ENCODE measurements at regions not wholly inside any gene's neighbourhood (a gene's known extent, or its start where the extent isn't known, plus 50 kb on each side); places are given as distances from the start of the nearest gene placed in this dataset.
"Not testable (repeated sequence)": the region's sequence is repeated elsewhere in the genome, so short reads cannot be mapped to it uniquely, and the experiment has no call there.

DNA sequence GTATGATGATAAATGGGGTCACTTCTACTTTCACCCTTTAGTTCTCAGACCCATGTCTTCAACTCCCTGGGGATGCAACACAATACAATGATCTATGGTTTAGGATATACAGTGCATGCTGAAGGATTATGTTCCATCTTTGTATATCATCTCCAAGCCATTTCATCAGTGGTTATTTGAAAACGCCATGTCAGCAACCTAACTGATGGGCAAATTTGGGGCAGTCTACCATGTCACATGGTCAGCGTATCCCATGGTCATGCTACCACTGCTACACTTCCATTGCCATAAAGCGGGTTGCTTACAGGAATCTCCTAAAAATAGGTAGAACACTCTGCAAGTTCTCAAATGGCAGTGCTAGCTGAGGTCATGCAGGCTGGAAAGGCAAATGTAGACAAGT is 236.5 kb upstream of the ISX start:
- H3K27me3 ChIP-seq (ENCODE audit: control insufficient read depth in 4 of 4, insufficient read depth in 4 of 4, low read length in 3 of 4): no peaks in the 10 kb centered on the region
- H3K36me3 ChIP-seq (ENCODE audit: control insufficient read depth in 4 of 4, insufficient read depth in 3 of 4, low read depth in 1 of 4, low read length in 3 of 4): no peaks in the 10 kb centered on the region
- H3K4me3 ChIP-seq (ENCODE audit: low read depth in 1 of 3, low read length in 3 of 3): no peak overlapping the region
- TF ChIP-seq CTCF (IDR thresholded peaks at IDR 0.05; ENCODE audit: low read depth, low read length, missing input control) (no peak), GABPA (IDR thresholded peaks at IDR 0.05 in 1 of 2, conservative IDR thresholded peaks at IDR 0.05 in 1 of 2) (no peak), RXRA (IDR thresholded peaks at IDR 0.05) (no peak), TAF1 (conservative IDR thresholded peaks at IDR 0.05) (no peak), SP1 (IDR thresholded peaks at IDR 0.05) (no peak), EGR1 (IDR thresholded peaks at IDR 0.05; ENCODE audit: low read depth in 2 of 2) (no peak), HNF4A (conservative IDR thresholded peaks at IDR 0.05) (no peak), RAD21 (IDR thresholded peaks at IDR 0.05) (no peak), JUND (IDR thresholded peaks at IDR 0.05) (no peak), ZBTB33 (IDR thresholded peaks at IDR 0.05) (no peak)
- TF ChIP-seq, protein P1, sequence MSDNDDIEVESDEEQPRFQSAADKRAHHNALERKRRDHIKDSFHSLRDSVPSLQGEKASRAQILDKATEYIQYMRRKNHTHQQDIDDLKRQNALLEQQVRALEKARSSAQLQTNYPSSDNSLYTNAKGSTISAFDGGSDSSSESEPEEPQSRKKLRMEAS (IDR thresholded peaks at IDR 0.05): no peak
- TF ChIP-seq, protein P2, sequence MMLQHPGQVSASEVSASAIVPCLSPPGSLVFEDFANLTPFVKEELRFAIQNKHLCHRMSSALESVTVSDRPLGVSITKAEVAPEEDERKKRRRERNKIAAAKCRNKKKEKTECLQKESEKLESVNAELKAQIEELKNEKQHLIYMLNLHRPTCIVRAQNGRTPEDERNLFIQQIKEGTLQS (IDR thresholded peaks at IDR 0.05): no peak
- H3K9me3 ChIP-seq (ENCODE audit: control insufficient read depth in 4 of 4, low read length in 3 of 4): no peaks in the 10 kb centered on the region
- 87% methylated on average over 3 of the region's 3 CpGs for WGBS
- H3K9ac ChIP-seq (ENCODE audit: low read depth in 1 of 2, low read length in 2 of 2): no peak overlapping the region
- H3K4me1 ChIP-seq (ENCODE audit: control insufficient read depth in 4 of 4, insufficient read depth in 4 of 4, low read length in 3 of 4): no peaks in the 10 kb centered on the region
- DNase-seq (ENCODE audit: low spot score): no peak
- H3K27ac ChIP-seq (ENCODE audit: low read depth in 1 of 2, low read length in 2 of 2): no peak overlapping the region

DNA sequence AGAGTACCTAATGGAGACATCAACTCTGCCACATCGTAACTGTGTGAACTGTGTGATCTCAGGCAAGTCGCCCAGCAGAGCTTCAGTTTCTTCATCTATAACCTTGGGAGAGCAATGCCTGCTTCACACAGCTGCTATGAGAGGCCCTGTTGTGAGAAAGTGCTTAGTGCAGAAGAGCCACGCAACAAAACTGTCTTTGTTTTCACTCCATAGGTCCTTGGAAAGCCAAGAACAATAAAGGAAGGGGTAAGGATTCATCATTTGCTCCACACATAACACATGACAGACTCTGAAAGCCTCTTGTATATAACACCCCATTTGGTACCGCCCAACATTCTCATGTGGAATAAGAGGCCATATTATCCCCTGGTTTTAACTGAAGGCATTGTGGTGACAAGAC is 231.9 kb upstream of the ISX start:
- Histone ChIP-seq H3K36me3 (ENCODE audit: control insufficient read depth in 4 of 4, insufficient read depth in 3 of 4, low read depth in 1 of 4, low read length in 3 of 4) (no peaks in the 10 kb centered on the region), H3K4me3 (ENCODE audit: low read depth in 1 of 3, low read length in 3 of 3) (no peak overlapping the region), H3K9me3 (ENCODE audit: control insufficient read depth in 4 of 4, low read length in 3 of 4) (no peaks in the 10 kb centered on the region), H3K27ac (ENCODE audit: low read depth in 1 of 2, low read length in 2 of 2) (no peak overlapping the region), H3K27me3 (ENCODE audit: control insufficient read depth in 4 of 4, insufficient read depth in 4 of 4, low read length in 3 of 4) (no peaks in the 10 kb centered on the region), H3K9ac (ENCODE audit: low read depth in 1 of 2, low read length in 2 of 2) (no peak overlapping the region), H3K4me1 (ENCODE audit: control insufficient read depth in 4 of 4, insufficient read depth in 4 of 4, low read length in 3 of 4) (no peaks in the 10 kb centered on the region)
- WGBS: 68% methylated on average over 4 of the region's 4 CpGs
- no peak for DNase-seq (ENCODE audit: low spot score)
- TF ChIP-seq EGR1 (IDR thresholded peaks at IDR 0.05; ENCODE audit: low read depth in 2 of 2) (no peak), CTCF (IDR thresholded peaks at IDR 0.05; ENCODE audit: low read depth, low read length, missing input control) (no peak), TAF1 (conservative IDR thresholded peaks at IDR 0.05) (no peak), FOXA2 (IDR thresholded peaks at IDR 0.05) (no peak), HNF4G (IDR thresholded peaks at IDR 0.05) (no peak)
- TF ChIP-seq, protein P1 (IDR thresholded peaks at IDR 0.05): no peak

DNA sequence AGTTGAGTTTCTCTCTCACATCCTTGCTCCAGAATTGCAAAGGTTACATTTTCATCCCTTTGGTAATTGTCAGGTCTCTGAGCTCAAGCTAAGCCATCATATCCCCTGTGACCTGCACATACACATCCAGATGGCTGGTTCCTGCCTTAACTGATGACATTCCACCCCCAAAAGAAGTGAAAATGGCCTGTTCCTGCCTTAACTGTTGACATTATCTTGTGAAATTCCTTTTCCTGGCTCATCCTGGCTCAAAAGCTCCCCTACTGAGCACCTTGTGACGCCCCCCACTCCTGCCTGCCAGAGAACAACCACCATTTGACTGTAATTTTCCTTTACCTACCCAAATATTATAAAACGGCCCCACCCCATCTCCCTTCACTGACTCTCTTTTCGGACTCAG is 231.4 kb upstream of the ISX start:
- not testable (repeated sequence) for H3K9ac ChIP-seq (ENCODE audit: low read depth in 1 of 2, low read length in 2 of 2); H3K36me3 ChIP-seq (ENCODE audit: control insufficient read depth in 4 of 4, insufficient read depth in 3 of 4, low read depth in 1 of 4, low read length in 3 of 4); DNase-seq (ENCODE audit: low spot score); H3K4me1 ChIP-seq (ENCODE audit: control insufficient read depth in 4 of 4, insufficient read depth in 4 of 4, low read length in 3 of 4); H3K27me3 ChIP-seq (ENCODE audit: control insufficient read depth in 4 of 4, insufficient read depth in 4 of 4, low read length in 3 of 4); H3K27ac ChIP-seq (ENCODE audit: low read depth in 1 of 2, low read length in 2 of 2); H3K9me3 ChIP-seq (ENCODE audit: control insufficient read depth in 4 of 4, low read length in 3 of 4); H3K4me3 ChIP-seq (ENCODE audit: low read depth in 1 of 3, low read length in 3 of 3)
- 45% methylated on average over 3 of the region's 3 CpGs for WGBS
